Tibial nerve (tissue), 4 donors: ENCODE measurements at regions not wholly inside any gene's neighbourhood (a gene's known extent, or its start where the extent isn't known, plus 50 kb on each side); places are given as distances from the start of the nearest gene placed in this dataset.

ENCODE experiments used
- DNase-seq, 2 donors: peaks; one replicate each; pipeline ENCODE4 v3.0.0-alpha.2; 2019; ENCODE audit warnings: low spot score in 2 of 2
- H3K27ac ChIP-seq, 4 donors: fragments of 200-600 bp; sonication (generic) in 3 of 4; one replicate each; pipeline ENCODE4 v1.5.1; 2017 to 2019; ENCODE audit warnings: mild to moderate bottlenecking in 1 of 4
- H3K27me3 ChIP-seq, 2 donors: fragments of 200-600 bp; sonication (generic) in 1 of 2; one replicate each; pipeline versions ENCODE4 v1.5.1 to v1.6.0; 2017 to 2019
- H3K36me3 ChIP-seq, 3 donors: fragments of 200-600 bp; sonication (generic); one replicate each; pipeline ENCODE4 v1.5.1; 2018 to 2019
- H3K4me1 ChIP-seq, 4 donors: fragments of 200-600 bp; sonication (generic) in 3 of 4; one replicate each; pipeline ENCODE4 v1.5.1; 2017 to 2019
- H3K4me3 ChIP-seq, 4 donors: fragments of 200-600 bp; sonication (generic) in 3 of 4; one replicate each; pipeline ENCODE4 v1.5.1; 2017 to 2019; ENCODE audit warnings: mild to moderate bottlenecking in 1 of 4, moderate library complexity in 1 of 4
- H3K9me3 ChIP-seq, 4 donors: fragments of 200-600 bp; sonication (generic) in 3 of 4; one replicate each; pipeline ENCODE4 v1.5.1; 2017 to 2019
- EP300 ChIP-seq, 2 donors: sonication (generic); formaldehyde crosslinking; IDR thresholded peaks; one replicate each; pipeline ENCODE4 v1.6.1; 2017; ENCODE audit warnings: antibody characterized with exemption in 2 of 2, mild to moderate bottlenecking in 1 of 2
- POLR2A ChIP-seq, 2 donors: fragments of 450-650 bp; IDR thresholded peaks; one replicate each; pipeline ENCODE4 v1.6.1; 2017; ENCODE audit warnings: antibody characterized with exemption in 2 of 2, mild to moderate bottlenecking in 2 of 2, moderate library complexity in 2 of 2
- WGBS, 2 donors: methylation state at CpG; one replicate each; pipeline ENCODE4 v1.1.5; 2018; 5-methylcytosine and 5-hydroxymethylcytosine counted together
- TF ChIP-seq, protein P1 (sequence below), 5 experiments: fragments of 200-600 bp in 3 of 5; fragments of 450-650 bp in 2 of 5; sonication (generic) in 3 of 5; IDR thresholded peaks; one replicate each; pipeline ENCODE4 v1.5.1; 2016 to 2019; ENCODE audit warnings: antibody characterized with exemption in 5 of 5, mild to moderate bottlenecking in 3 of 5, moderate library complexity in 2 of 5

DNA sequence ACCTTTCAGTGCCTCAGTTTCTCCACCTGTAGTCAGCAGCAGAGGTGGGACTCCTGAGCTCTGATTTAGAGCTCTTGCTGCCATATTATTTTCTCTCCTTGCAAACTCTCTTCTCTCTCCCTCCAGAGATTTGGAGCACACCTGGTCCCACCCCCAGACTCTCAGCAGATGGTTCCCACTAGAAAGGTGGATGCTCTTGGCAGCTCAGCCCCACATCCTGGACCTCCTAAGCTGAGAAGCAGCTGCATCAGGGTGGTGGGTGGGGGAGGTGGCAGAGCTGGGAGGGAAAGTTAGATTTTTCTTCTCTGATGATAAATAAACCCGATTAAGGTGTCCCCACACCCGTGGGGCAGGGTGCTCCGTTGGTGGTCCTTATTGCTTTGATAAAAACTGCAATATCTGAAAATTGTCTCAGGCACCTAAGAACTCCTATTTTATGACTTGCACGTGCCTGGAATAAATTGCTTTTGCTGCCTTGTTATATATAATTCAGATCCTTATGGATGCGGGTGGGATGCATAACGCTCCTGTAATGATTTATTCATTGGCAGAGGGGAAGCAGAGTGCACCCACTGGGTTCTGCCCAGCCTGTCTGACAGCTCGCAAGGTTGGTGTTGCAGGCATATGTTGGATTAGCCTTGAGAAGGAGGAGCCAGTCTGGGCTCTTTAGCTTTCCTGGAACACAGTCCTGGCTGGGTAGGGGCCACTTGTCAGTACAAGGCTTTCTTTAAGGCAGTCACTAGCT is 214.2 kb downstream of the SUDS3 start:
- H3K4me3 ChIP-seq = no peak overlapping the region
- peaks cover 0 to 18% (median 0%) of the 10 kb centered on the region in 4 donors for H3K9me3 ChIP-seq
- 64 to 65% methylated on average over 7 of the region's 7 CpGs for WGBS, 2 donors
- H3K4me1 ChIP-seq = no peaks in the 10 kb centered on the region
- no peaks in the 10 kb centered on the region for H3K36me3 ChIP-seq
- H3K27ac ChIP-seq = no peak overlapping the region
- no peaks in the 10 kb centered on the region for H3K27me3 ChIP-seq
- TF ChIP-seq POLR2A (IDR thresholded peaks at IDR 0.05) (no peak), EP300 (IDR thresholded peaks at IDR 0.05) (no peak)
- TF ChIP-seq, protein P1, sequence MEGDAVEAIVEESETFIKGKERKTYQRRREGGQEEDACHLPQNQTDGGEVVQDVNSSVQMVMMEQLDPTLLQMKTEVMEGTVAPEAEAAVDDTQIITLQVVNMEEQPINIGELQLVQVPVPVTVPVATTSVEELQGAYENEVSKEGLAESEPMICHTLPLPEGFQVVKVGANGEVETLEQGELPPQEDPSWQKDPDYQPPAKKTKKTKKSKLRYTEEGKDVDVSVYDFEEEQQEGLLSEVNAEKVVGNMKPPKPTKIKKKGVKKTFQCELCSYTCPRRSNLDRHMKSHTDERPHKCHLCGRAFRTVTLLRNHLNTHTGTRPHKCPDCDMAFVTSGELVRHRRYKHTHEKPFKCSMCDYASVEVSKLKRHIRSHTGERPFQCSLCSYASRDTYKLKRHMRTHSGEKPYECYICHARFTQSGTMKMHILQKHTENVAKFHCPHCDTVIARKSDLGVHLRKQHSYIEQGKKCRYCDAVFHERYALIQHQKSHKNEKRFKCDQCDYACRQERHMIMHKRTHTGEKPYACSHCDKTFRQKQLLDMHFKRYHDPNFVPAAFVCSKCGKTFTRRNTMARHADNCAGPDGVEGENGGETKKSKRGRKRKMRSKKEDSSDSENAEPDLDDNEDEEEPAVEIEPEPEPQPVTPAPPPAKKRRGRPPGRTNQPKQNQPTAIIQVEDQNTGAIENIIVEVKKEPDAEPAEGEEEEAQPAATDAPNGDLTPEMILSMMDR (IDR thresholded peaks at IDR 0.05) = no peak
- DNase-seq = no peak

DNA sequence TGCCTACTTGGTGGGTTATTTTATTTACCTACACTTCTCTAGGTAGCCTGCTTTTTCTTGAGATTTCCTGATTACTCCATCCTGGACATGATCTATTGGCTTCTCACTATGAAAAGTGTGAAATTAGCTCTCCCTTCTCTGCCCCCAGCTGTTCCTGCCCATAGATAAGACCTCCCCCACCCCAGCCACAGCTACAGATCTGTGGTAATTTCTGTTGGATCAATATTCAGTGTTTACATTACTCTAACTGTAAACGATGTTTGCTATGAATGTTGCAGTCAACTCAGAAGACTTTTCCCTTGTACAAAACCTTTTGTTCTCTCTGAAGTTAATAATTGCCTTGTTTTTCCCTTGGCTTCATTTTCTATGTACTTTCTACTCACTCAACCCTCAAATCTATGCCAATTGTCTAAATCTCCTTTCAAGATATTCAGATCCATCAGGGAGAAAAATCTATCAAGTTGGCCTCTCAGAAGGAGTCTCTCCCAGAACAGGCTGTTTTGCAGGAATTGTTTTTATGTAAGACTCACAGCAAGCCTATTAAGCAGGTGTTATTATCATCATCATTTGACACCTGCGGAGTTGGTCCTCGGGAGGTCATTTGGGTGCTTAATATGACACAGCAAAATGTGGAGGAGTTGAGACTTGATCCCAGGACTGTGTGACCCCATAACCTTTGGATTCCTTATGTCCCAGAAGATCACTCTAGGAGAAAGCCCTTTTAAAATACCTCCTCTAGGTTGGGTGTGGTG is 227.4 kb downstream of the SUDS3 start:
- H3K4me3 ChIP-seq = no peak overlapping the region
- no peaks in the 10 kb centered on the region for H3K4me1 ChIP-seq
- no peak for TF ChIP-seq EP300 (IDR thresholded peaks at IDR 0.05)
- TF ChIP-seq, protein P1 (IDR thresholded peaks at IDR 0.05) = no peak
- TF ChIP-seq POLR2A (IDR thresholded peaks at IDR 0.05) = no peak
- no peaks in the 10 kb centered on the region for H3K9me3 ChIP-seq
- no peaks in the 10 kb centered on the region for H3K27me3 ChIP-seq
- no peak overlapping the region for H3K27ac ChIP-seq
- WGBS, 2 donors = 36 to 47% methylated on average over 3 of the region's 3 CpGs
- no peaks in the 10 kb centered on the region for H3K36me3 ChIP-seq
- DNase-seq = no peak

DNA sequence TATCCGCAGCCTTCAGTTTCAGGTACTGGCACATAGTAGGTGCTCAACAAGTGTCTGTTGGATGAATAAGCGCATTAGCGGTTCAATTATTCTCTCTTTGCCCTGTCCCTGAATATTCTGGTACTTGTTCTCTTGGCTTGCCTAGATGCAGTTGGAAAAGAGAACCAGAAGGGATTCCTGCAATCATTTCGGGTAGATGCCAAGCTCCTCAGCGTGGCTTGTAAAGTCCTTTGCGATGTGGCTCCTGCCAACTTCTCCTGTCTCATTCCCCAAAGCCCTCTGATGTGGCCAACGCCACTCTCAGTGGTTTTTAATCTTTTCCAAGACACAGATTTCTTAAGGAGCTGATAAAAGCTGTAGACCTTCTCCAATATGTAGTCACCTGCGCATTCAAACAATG is 230.3 kb downstream of the SUDS3 start:
- H3K4me1 ChIP-seq = no peaks in the 10 kb centered on the region
- DNase-seq = no peak
- H3K27me3 ChIP-seq = no peaks in the 10 kb centered on the region
- H3K36me3 ChIP-seq = no peaks in the 10 kb centered on the region
- WGBS, 2 donors = 86 to 87% methylated on average over 8 of the region's 8 CpGs
- TF ChIP-seq POLR2A (IDR thresholded peaks at IDR 0.05) = no peak
- TF ChIP-seq EP300 (IDR thresholded peaks at IDR 0.05) = no peak
- TF ChIP-seq, protein P1 (IDR thresholded peaks at IDR 0.05) = no peak
- no peak overlapping the region for H3K27ac ChIP-seq
- H3K9me3 ChIP-seq = no peaks in the 10 kb centered on the region
- H3K4me3 ChIP-seq = no peak overlapping the region

DNA sequence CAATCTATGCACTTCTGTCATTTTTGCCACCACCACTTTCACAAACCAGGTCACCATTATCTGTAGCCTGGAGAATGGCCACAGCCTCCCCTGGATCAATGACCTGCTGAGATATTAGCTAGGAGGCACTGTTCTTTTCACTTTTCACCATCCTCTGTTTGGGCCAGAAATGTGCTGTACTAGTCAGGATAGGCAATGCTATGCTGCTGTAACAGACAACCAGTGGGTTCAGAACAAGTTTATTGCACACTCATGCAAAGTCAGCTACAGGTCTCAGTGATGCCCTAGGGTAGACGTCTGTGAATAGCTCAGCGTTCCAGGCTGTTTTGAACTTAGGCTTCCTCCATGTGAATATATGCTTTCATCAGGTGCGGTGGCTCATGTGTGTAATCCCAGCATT is 231.5 kb downstream of the SUDS3 start:
- 93 to 96% methylated on average over 3 of the region's 3 CpGs for WGBS, 2 donors

More for the DNA sequence above, 231.5 kb downstream of the SUDS3 start:
- Histone ChIP-seq H3K4me1 (no peaks in the 10 kb centered on the region), H3K4me3 (no peak overlapping the region), H3K36me3 (no peaks in the 10 kb centered on the region), H3K27ac (no peak overlapping the region), H3K27me3 (no peaks in the 10 kb centered on the region), H3K9me3 (peaks cover 0 to 9% (median 0%) of the 10 kb centered on the region in 4 donors)
- no peak for TF ChIP-seq EP300 (IDR thresholded peaks at IDR 0.05)
- TF ChIP-seq, protein P1 (IDR thresholded peaks at IDR 0.05) = no peak
- TF ChIP-seq POLR2A (IDR thresholded peaks at IDR 0.05) = no peak
- no peak for DNase-seq
